PC-9 (cell line): ENCODE measurements at regions not wholly inside any gene's neighbourhood (a gene's known extent, or its start where the extent isn't known, plus 50 kb on each side); places are given as distances from the start of the nearest gene placed in this dataset.

ENCODE experiments used
- EZH2 ChIP-seq: fragments of 200-600 bp; sonication (generic); IDR thresholded peaks from 2 replicates; pipeline ENCODE4 v1.8.0; 2017; ENCODE audit warnings: antibody characterized with exemption, low read depth
- TF ChIP-seq, protein P1 (sequence below): fragments of 200-600 bp; sonication (generic); conservative IDR thresholded peaks from 2 replicates; pipeline ENCODE4 v1.6.1; 2017; ENCODE audit warnings: mixed run types, antibody characterized with exemption, mild to moderate bottlenecking, moderate library complexity

DNA sequence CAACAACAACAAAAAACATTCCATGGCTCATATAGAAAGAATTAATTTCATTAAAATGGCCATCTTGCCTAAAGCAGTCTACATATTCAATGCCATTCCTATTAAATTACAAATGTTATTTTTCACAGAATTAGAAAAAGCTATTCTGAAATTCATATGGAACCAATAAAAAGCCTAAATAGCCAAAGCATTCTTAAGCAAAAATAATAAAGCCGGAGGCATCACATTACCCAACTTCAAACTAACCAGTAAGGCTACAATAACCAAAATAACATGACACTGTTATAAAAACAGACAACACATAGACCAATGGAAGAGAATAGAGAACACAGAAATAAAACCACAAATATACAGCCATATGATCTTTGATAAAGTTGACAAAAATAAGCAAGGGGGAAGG, 330.4 kb downstream of the KIF20B start:
- TF ChIP-seq, protein P1, sequence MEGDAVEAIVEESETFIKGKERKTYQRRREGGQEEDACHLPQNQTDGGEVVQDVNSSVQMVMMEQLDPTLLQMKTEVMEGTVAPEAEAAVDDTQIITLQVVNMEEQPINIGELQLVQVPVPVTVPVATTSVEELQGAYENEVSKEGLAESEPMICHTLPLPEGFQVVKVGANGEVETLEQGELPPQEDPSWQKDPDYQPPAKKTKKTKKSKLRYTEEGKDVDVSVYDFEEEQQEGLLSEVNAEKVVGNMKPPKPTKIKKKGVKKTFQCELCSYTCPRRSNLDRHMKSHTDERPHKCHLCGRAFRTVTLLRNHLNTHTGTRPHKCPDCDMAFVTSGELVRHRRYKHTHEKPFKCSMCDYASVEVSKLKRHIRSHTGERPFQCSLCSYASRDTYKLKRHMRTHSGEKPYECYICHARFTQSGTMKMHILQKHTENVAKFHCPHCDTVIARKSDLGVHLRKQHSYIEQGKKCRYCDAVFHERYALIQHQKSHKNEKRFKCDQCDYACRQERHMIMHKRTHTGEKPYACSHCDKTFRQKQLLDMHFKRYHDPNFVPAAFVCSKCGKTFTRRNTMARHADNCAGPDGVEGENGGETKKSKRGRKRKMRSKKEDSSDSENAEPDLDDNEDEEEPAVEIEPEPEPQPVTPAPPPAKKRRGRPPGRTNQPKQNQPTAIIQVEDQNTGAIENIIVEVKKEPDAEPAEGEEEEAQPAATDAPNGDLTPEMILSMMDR = no peak
- TF ChIP-seq EZH2 = no peak
